HFFc6 (cell line): ENCODE measurements at regions not wholly inside any gene's neighbourhood (a gene's known extent, or its start where the extent isn't known, plus 50 kb on each side); places are given as distances from the start of the nearest gene placed in this dataset.

Experiments
- DNase-seq: peaks from one replicate; pipeline ENCODE4 v3.0.0-alpha.2; 2018
- H3K27ac Mint-ChIP-seq: 2 replicates; pipeline ENCODE4 v1.8.0; 2020; ENCODE audit warnings: mild to moderate bottlenecking, mixed read lengths
- H3K27me3 Mint-ChIP-seq: 2 replicates; pipeline ENCODE4 v1.8.0; 2021; ENCODE audit warnings: mild to moderate bottlenecking, moderate library complexity, mixed read lengths; ENCODE audit not compliant: insufficient read depth
- H3K36me3 Mint-ChIP-seq: 2 replicates; pipeline ENCODE4 v1.8.0; 2021; ENCODE audit warnings: low read depth, mixed read lengths
- H3K4me1 Mint-ChIP-seq: 2 replicates; pipeline ENCODE4 v1.8.0; 2020; ENCODE audit warnings: low read depth, mixed read lengths
- H3K4me3 Mint-ChIP-seq: 2 replicates; pipeline ENCODE4 v1.8.0; 2020; ENCODE audit warnings: mild to moderate bottlenecking, moderate library complexity, mixed read lengths
- H3K9me3 Mint-ChIP-seq: 2 replicates; pipeline ENCODE4 v1.8.0; 2020; ENCODE audit warnings: mild to moderate bottlenecking, mixed read lengths
- TF ChIP-seq, protein P1 (sequence below): fragments of 200-600 bp; sonication (generic); IDR thresholded peaks from 2 replicates; pipeline ENCODE4 v1.5.0; 2021; ENCODE audit warnings: antibody characterized with exemption, mild to moderate bottlenecking

GRCh38 chr3:141814375-141814774, 51.2 kb downstream of the GRK7 start:
- H3K27ac Mint-ChIP-seq = no peak overlapping the region
- TF ChIP-seq, protein P1, sequence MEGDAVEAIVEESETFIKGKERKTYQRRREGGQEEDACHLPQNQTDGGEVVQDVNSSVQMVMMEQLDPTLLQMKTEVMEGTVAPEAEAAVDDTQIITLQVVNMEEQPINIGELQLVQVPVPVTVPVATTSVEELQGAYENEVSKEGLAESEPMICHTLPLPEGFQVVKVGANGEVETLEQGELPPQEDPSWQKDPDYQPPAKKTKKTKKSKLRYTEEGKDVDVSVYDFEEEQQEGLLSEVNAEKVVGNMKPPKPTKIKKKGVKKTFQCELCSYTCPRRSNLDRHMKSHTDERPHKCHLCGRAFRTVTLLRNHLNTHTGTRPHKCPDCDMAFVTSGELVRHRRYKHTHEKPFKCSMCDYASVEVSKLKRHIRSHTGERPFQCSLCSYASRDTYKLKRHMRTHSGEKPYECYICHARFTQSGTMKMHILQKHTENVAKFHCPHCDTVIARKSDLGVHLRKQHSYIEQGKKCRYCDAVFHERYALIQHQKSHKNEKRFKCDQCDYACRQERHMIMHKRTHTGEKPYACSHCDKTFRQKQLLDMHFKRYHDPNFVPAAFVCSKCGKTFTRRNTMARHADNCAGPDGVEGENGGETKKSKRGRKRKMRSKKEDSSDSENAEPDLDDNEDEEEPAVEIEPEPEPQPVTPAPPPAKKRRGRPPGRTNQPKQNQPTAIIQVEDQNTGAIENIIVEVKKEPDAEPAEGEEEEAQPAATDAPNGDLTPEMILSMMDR = no peak
- no peak for DNase-seq
- H3K36me3 Mint-ChIP-seq = no peaks in the 10 kb centered on the region
- peaks cover 11% of the 10 kb centered on the region; the same call in 1 of the 2 replicates for H3K9me3 Mint-ChIP-seq
- H3K4me3 Mint-ChIP-seq = no peak overlapping the region
- peaks cover 38% of the 10 kb centered on the region for H3K27me3 Mint-ChIP-seq
- H3K4me1 Mint-ChIP-seq = peaks cover 5% of the 10 kb centered on the region; the same call in 1 of the 2 replicates

GRCh38 chr3:141815667-141816066, 52.5 kb downstream of the GRK7 start:
- Mint-ChIP-seq H3K27ac (no peak overlapping the region), H3K9me3 (peaks cover 11% of the 10 kb centered on the region; the same call in 1 of the 2 replicates), H3K27me3 (peaks cover 43% of the 10 kb centered on the region), H3K4me1 (peaks cover 5% of the 10 kb centered on the region; the same call in 1 of the 2 replicates), H3K4me3 (no peak overlapping the region), H3K36me3 (no peaks in the 10 kb centered on the region)
- TF ChIP-seq, protein P1 = no peak
- no peak for DNase-seq

GRCh38 chr3:141816958-141817357, 53.8 kb downstream of the GRK7 start:
- DNase-seq = no peak
- TF ChIP-seq, protein P1 = no peak
- H3K4me1 Mint-ChIP-seq = peaks cover 5% of the 10 kb centered on the region; the same call in 1 of the 2 replicates
- peak overlapping the region; percentile 58 for H3K4me3 Mint-ChIP-seq
- peaks cover 45% of the 10 kb centered on the region for H3K27me3 Mint-ChIP-seq
- H3K27ac Mint-ChIP-seq = no peak overlapping the region
- no peaks in the 10 kb centered on the region for H3K36me3 Mint-ChIP-seq
- peaks cover 11% of the 10 kb centered on the region; the same call in 1 of the 2 replicates for H3K9me3 Mint-ChIP-seq

DNA sequence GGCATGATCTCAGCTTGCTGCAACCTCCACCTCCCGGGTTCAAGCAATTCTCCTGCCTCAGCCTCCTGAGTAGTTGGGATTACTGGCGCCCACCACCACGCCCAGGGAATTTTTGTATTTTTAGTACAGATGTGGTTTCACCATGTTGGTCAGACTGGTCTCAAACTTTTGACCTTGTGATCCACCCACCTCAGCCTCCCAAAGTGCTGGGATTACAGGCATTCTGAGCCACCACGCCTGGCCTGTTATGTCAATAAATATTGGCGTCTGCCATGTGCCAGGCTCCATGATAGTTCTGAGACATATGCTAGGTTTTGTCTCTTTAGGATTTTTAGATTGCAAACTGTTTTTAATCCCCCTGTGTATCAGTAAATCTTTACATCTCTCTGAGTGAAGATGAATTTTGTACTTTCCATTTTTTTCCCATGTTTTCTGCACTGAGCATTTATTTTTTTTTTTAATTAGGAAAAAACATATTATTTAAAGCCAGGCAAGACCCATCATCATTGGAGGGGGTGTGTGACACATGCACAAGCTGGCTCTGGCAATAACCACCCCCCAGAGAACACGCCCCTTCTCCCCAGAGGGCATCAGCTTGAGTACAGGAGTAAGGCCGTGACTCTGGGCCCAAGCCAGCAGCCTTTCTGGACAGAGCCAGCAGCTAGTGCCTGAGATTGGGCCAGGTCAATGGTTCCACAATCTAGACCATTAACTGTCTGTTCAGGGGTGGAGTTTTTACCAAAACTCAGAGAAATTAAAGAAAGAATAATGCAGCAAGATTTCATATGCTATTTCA, 51.0 kb upstream of the ATP1B3 start:
- Mint-ChIP-seq H3K4me1 (no peaks in the 10 kb centered on the region), H3K9me3 (no peaks in the 10 kb centered on the region), H3K4me3 (no peak overlapping the region), H3K36me3 (no peaks in the 10 kb centered on the region), H3K27ac (no peak overlapping the region), H3K27me3 (peaks cover 24% of the 10 kb centered on the region)
- no peak for DNase-seq
- TF ChIP-seq, protein P1 = no peak
